Spleen (tissue), 11 donors: ENCODE measurements at regions not wholly inside any gene's neighbourhood (a gene's known extent, or its start where the extent isn't known, plus 50 kb on each side); places are given as distances from the start of the nearest gene placed in this dataset.

Experiments used
- DNase-seq: peaks from one replicate; pipeline ENCODE4 v3.0.0-alpha.2; 2020
- H3K27ac ChIP-seq, 8 donors: fragments of 200-600 bp; sonication (generic) in 7 of 8; 1 replicate in 4 of 8; 2 replicates in 4 of 8; pipeline versions ENCODE4 v1.5.0 to v1.8.0; 2016 to 2021; ENCODE audit warnings: inconsistent platforms in 4 of 8, mild to moderate bottlenecking in 4 of 8, moderate library complexity in 1 of 8
- H3K27me3 ChIP-seq, 7 donors: fragments of 200-600 bp; sonication (generic) in 6 of 7; replicated peaks in 1 of 7; 1 replicate in 4 of 7; 2 replicates in 3 of 7; pipeline versions ENCODE4 v1.5.0 to v1.8.0; 2016 to 2021; ENCODE audit warnings: inconsistent platforms in 3 of 7, mild to moderate bottlenecking in 1 of 7
- H3K36me3 ChIP-seq, 6 donors: fragments of 200-600 bp; sonication (generic) in 5 of 6; 1 replicate in 4 of 6; 2 replicates in 2 of 6; pipeline versions ENCODE4 v1.5.0 to v1.8.0; 2016 to 2021; ENCODE audit warnings: inconsistent platforms in 2 of 6
- H3K4me1 ChIP-seq, 6 donors: fragments of 200-600 bp; sonication (generic) in 5 of 6; 1 replicate in 3 of 6; 2 replicates in 3 of 6; pipeline versions ENCODE4 v1.5.0 to v1.8.0; 2016 to 2021; ENCODE audit warnings: inconsistent platforms in 3 of 6
- H3K4me3 ChIP-seq, 8 donors: fragments of 200-600 bp; sonication (generic) in 7 of 8; 1 replicate in 4 of 8; 2 replicates in 4 of 8; pipeline versions ENCODE4 v1.5.0 to v1.8.0; 2016 to 2021; ENCODE audit warnings: inconsistent platforms in 4 of 8, mild to moderate bottlenecking in 4 of 8, moderate library complexity in 2 of 8
- H3K9me3 ChIP-seq, 8 donors: fragments of 200-600 bp; sonication (generic) in 7 of 8; 1 replicate in 4 of 8; 2 replicates in 4 of 8; pipeline versions ENCODE4 v1.5.0 to v1.8.0; 2016 to 2021; ENCODE audit warnings: inconsistent platforms in 4 of 8
- POLR2A ChIP-seq, 3 donors: fragments of 450-650 bp; IDR thresholded peaks; one replicate each; pipeline ENCODE4 v1.5.1; 2017; ENCODE audit warnings: antibody characterized with exemption in 3 of 3, mild to moderate bottlenecking in 1 of 3
- POLR2AphosphoS5 ChIP-seq, 3 donors: sonication (generic); formaldehyde crosslinking; IDR thresholded peaks; one replicate each; pipeline ENCODE4 v1.5.1; 2017; ENCODE audit warnings: antibody characterized with exemption in 3 of 3
- whole genome bisulfite sequencing, 5 donors: extraction: QIAGEN DNeasy Blood & Tissue Kit in 3 of 5; methylation state at CpG; one replicate each; pipeline versions ENCODE4 v1.1.5 to v1.1.7; 2013 to 2018; 5-methylcytosine and 5-hydroxymethylcytosine counted together
- intact Hi-C: fragments of 100-400 bp; cut with DNase I; formaldehyde crosslinking; loops from one replicate; pipeline ENCODE4 v1.15.0; 2023; ENCODE audit warnings: low total_unique reads
- TF ChIP-seq, protein P1 (sequence below), 11 experiments: fragments of 200-600 bp in 7 of 11; fragments of 450-650 bp in 4 of 11; sonication (generic) in 4 of 11; IDR thresholded peaks in 8 of 11; conservative IDR thresholded peaks in 3 of 11; 1 replicate in 7 of 11; 2 replicates in 4 of 11; pipeline versions ENCODE4 v1.4.0 to v1.8.0; 2016 to 2021; ENCODE audit warnings: antibody characterized with exemption in 11 of 11, inconsistent platforms in 4 of 11, mild to moderate bottlenecking in 1 of 11
- donor health status: healthy with polysubstance abuse.
- donor health status: DM: no; HTN: no; CAD: no; lungs with moderate emphysema.
- donor health status: DM: no; HTN: no; CAD: no.
- donor health status: Bipolar disorder and iron deficiency.
- donor health status: healthy.
- donor health status: DM: no; HTN: no; CAD: no.
- donor health status: DM: yes; HTN: yes; CAD: no.

DNA sequence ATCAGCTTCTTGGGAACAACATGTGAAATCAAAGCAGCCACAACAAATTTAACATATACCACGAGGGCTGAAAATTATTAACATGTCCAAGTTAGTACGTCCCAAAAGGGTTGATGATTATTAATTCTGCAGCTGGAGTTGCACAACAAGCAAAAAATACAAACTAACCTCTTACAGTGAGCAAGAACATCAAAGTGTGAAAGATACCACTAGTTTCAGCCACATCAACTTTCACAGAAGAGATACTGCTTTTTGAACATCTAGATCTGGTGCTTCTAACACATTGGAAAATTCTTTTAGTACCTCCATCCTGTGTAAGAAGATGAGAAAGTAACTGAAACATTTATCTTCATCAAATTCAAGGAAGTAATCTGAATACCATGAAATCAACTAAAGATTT is 334.1 kb downstream of the PCDH7 start:
- no peak overlapping the region for H3K27ac ChIP-seq

DNA sequence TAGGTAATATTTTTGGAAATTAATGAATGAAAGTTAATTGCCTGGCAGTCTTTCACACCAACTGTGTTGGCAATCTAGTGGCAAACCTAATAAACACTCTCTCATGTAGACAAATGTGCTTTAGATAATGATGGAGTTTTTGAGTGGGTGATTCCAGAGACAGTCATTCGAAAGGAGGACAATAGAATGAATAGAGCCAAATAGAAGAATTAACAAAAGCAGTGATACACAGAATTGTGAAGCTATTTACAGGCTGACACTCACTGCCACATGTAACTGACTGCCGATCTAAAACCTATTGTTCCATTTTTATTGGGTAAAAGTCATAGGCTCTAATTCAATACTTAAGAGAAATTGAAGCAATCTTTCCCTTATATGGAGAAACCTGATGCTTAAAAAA is 338.5 kb downstream of the PCDH7 start:
- TF ChIP-seq POLR2A (IDR thresholded peaks at IDR 0.05) = no peak
- TF ChIP-seq POLR2AphosphoS5 (IDR thresholded peaks at IDR 0.05) = no peak
- TF ChIP-seq, protein P1, sequence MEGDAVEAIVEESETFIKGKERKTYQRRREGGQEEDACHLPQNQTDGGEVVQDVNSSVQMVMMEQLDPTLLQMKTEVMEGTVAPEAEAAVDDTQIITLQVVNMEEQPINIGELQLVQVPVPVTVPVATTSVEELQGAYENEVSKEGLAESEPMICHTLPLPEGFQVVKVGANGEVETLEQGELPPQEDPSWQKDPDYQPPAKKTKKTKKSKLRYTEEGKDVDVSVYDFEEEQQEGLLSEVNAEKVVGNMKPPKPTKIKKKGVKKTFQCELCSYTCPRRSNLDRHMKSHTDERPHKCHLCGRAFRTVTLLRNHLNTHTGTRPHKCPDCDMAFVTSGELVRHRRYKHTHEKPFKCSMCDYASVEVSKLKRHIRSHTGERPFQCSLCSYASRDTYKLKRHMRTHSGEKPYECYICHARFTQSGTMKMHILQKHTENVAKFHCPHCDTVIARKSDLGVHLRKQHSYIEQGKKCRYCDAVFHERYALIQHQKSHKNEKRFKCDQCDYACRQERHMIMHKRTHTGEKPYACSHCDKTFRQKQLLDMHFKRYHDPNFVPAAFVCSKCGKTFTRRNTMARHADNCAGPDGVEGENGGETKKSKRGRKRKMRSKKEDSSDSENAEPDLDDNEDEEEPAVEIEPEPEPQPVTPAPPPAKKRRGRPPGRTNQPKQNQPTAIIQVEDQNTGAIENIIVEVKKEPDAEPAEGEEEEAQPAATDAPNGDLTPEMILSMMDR (IDR thresholded peaks at IDR 0.05 in 8 of 11, conservative IDR thresholded peaks at IDR 0.05 in 3 of 11) = no peak
- no peaks in the 10 kb centered on the region for H3K27me3 ChIP-seq
- DNase-seq = no peak
- intact Hi-C loops = no loop called here
- no peak overlapping the region for H3K27ac ChIP-seq
- no peaks in the 10 kb centered on the region for H3K4me1 ChIP-seq
- H3K9me3 ChIP-seq = peaks cover 0 to 3% (median 0%) of the 10 kb centered on the region in 8 donors
- no peak overlapping the region for H3K4me3 ChIP-seq
- WGBS, 5 donors = 77 to 91% (median 80%) methylated on average over 2 of the region's 2 CpGs
- H3K36me3 ChIP-seq = no peaks in the 10 kb centered on the region

More for the DNA sequence above, 334.1 kb downstream of the PCDH7 start:
- no peaks in the 10 kb centered on the region for H3K36me3 ChIP-seq
- no peak for DNase-seq
- H3K4me1 ChIP-seq = no peaks in the 10 kb centered on the region
- peaks cover 0 to 3% (median 0%) of the 10 kb centered on the region in 8 donors for H3K9me3 ChIP-seq
- TF ChIP-seq POLR2A (IDR thresholded peaks at IDR 0.05) (no peak), POLR2AphosphoS5 (IDR thresholded peaks at IDR 0.05) (no peak)
- TF ChIP-seq, protein P1 (IDR thresholded peaks at IDR 0.05 in 8 of 11, conservative IDR thresholded peaks at IDR 0.05 in 3 of 11) = no peak
- 78 to 88% (median 82%) methylated on average over 2 of the region's 2 CpGs for WGBS, 5 donors
- intact Hi-C loops = no loop called here
- no peak overlapping the region for H3K4me3 ChIP-seq
- no peaks in the 10 kb centered on the region for H3K27me3 ChIP-seq

DNA sequence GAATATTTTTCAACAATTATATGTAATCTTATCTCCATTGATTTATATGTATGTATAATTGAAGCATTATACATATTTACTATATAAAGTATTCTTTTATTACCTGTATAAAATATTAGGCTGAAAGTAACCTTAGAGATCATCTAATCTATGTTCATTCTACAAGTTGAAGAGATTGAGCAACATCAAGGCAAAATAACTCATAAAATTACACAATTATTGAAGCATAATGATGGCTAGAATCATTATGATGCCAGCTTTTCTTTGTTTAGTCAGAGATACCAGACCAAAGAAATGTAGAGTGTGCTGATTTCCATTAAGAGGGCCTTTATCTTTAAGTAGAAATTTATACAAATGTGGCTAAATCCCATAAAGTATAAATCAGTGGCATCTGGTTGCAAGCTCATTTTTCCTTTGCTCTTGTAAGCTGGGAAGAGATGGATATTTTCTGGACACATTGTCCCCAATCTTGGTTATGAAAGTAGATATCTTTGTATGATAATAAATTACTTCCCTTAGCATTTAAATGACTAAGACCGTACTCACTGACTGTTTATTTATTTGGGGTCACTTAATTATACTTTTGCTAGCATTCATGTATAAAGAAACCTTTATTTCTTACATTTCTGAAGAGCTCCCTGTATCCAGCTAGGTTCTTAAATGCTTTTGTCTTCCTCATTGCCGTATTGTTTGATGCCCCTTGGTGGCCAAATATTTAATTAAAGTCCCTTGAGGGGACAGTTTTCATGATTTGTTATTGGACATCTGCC is 339.8 kb downstream of the PCDH7 start:
- WGBS, 5 donors = 62 to 80% (median 69%) methylated on average over 2 of the region's 2 CpGs
- Histone ChIP-seq H3K27me3 (no peaks in the 10 kb centered on the region), H3K4me1 (no peaks in the 10 kb centered on the region), H3K4me3 (no peak overlapping the region), H3K9me3 (peaks cover 0 to 3% (median 0%) of the 10 kb centered on the region in 8 donors), H3K36me3 (no peaks in the 10 kb centered on the region), H3K27ac (no peak overlapping the region)
- intact Hi-C loops = no loop called here
- no peak for DNase-seq
- TF ChIP-seq, protein P1 (IDR thresholded peaks at IDR 0.05 in 8 of 11, conservative IDR thresholded peaks at IDR 0.05 in 3 of 11) = no peak
- TF ChIP-seq POLR2AphosphoS5 (IDR thresholded peaks at IDR 0.05) = no peak
- no peak for TF ChIP-seq POLR2A (IDR thresholded peaks at IDR 0.05)

DNA sequence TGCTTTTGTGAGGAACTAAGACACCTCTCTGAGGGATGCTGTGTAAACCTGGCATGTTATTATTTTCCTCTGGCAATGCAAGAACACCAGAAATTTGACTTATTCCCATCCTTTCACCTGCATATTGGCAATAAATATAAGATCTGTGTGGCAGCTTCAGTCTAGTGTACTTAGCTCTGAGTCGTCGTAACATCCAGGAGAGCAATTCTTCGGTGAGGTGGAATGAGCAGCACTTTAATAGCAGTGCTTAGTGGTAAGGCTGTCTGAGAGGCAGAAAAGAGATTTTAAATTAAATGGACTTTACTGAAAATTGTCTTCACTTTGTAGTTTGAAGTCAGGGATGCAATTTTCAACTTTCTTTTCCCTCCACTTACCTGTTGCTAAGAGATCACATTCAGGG is 344.9 kb downstream of the PCDH7 start:
- no peak for DNase-seq
- Histone ChIP-seq H3K27me3 (no peaks in the 10 kb centered on the region), H3K4me1 (no peaks in the 10 kb centered on the region), H3K4me3 (no peak overlapping the region), H3K36me3 (no peaks in the 10 kb centered on the region), H3K27ac (no peak overlapping the region), H3K9me3 (no peaks in the 10 kb centered on the region)
- TF ChIP-seq, protein P1 (IDR thresholded peaks at IDR 0.05 in 8 of 11, conservative IDR thresholded peaks at IDR 0.05 in 3 of 11) = no peak
- TF ChIP-seq POLR2A (IDR thresholded peaks at IDR 0.05) (no peak), POLR2AphosphoS5 (IDR thresholded peaks at IDR 0.05) (no peak)
- intact Hi-C loops = no loop called here
- 93 to 98% (median 96%) methylated on average over 3 of the region's 3 CpGs for whole genome bisulfite sequencing, 5 donors
